ENCODE measurements at regions not wholly inside any gene's neighbourhood (a gene's known extent, or its start where the extent isn't known, plus 50 kb on each side); places are given as distances from the start of the nearest gene placed in this dataset.

- peak overlapping the region; percentile 84 for H3K27ac Mint-ChIP-seq (ENCODE audit: unreplicated experiment)
- Histone ChIP-seq H3K4me3 (ENCODE audit: low read depth, low read length) (peak overlapping the region; percentile 17), H3K4me1 (peaks cover 19% of the 10 kb centered on the region), H3K27me3 (replicated peaks; ENCODE audit: control insufficient read depth, insufficient read depth, low read length) (no peaks in the 10 kb centered on the region), H3K36me3 (ENCODE audit: control insufficient read depth, insufficient read depth, low read length) (no peaks in the 10 kb centered on the region), H3K9me3 (no peaks in the 10 kb centered on the region)
- TSS peak; percentile 89 for BruUV-seq (replicated peaks)
- ChIA-PET POLR2A (interaction anchor here (0.7 to 1.3 kb wide), 3 partner anchors 95 to 227 kb away, joined by 4 to 19 read pairs (median 17); partner anchors contain the start of gene RPS6KA3), CTCF (interaction anchor here (0.6 to 1.3 kb wide), 4 partner anchors 45 to 110 kb away, joined by 5 to 7 read pairs (median 6); no protein-coding TSS in a partner anchor)
- H3K9me3 Mint-ChIP-seq (ENCODE audit: unreplicated experiment), result no peaks in the 10 kb centered on the region
- peak; percentile 50 to 67 for DNase-seq
- intact Hi-C loops (cut with micrococcal nuclease; ENCODE audit: unreplicated experiment), result loop anchor here (1.0 to 5.0 kb wide), 6 partner anchors 20 to 116 kb away; no protein-coding TSS in a partner anchor
- H3K4me1 Mint-ChIP-seq (ENCODE audit: low read depth, unreplicated experiment), result peaks cover 26% of the 10 kb centered on the region
- H3K4me3 Mint-ChIP-seq (ENCODE audit: unreplicated experiment), result peak overlapping the region; percentile 75
- TF ChIP-seq CTCF (IDR thresholded peaks at IDR 0.05; ENCODE audit: insufficient read depth in 1 of 2, low read depth in 1 of 2, low read length in 1 of 2, severe bottlenecking in 1 of 2, unreplicated experiment in 1 of 2), result no peak
- peaks cover 4% of the 10 kb centered on the region for H3K36me3 Mint-ChIP-seq (ENCODE audit: insufficient read depth, unreplicated experiment)
- H3K27me3 Mint-ChIP-seq (ENCODE audit: insufficient read depth, unreplicated experiment), result no peaks in the 10 kb centered on the region
Observed at GRCh38 chrX:20362268-20363267, 95.9 kb upstream of the RPS6KA3 start.

GRCh38 chrX:20361890-20362262 lies 95.2 kb upstream of the RPS6KA3 start:
- intact Hi-C loops (cut with micrococcal nuclease; ENCODE audit: unreplicated experiment), result loop anchor here (1.0 to 5.0 kb wide), 6 partner anchors 21 to 117 kb away; no protein-coding TSS in a partner anchor
- Mint-ChIP-seq H3K27ac (ENCODE audit: unreplicated experiment) (peak overlapping the region; percentile 84), H3K27me3 (ENCODE audit: insufficient read depth, unreplicated experiment) (no peaks in the 10 kb centered on the region), H3K9me3 (ENCODE audit: unreplicated experiment) (no peaks in the 10 kb centered on the region), H3K4me3 (ENCODE audit: unreplicated experiment) (peak overlapping the region; percentile 75), H3K36me3 (ENCODE audit: insufficient read depth, unreplicated experiment) (peaks cover 4% of the 10 kb centered on the region), H3K4me1 (ENCODE audit: low read depth, unreplicated experiment) (peaks cover 26% of the 10 kb centered on the region)
- no peaks in the 10 kb centered on the region for H3K36me3 ChIP-seq (ENCODE audit: control insufficient read depth, insufficient read depth, low read length)
- no peaks in the 10 kb centered on the region for H3K27me3 ChIP-seq (replicated peaks; ENCODE audit: control insufficient read depth, insufficient read depth, low read length)
- DNase-seq, result peak; percentile 55 to 77
- CTCF ChIA-PET, result interaction anchor here (0.6 to 1.3 kb wide), 4 partner anchors 45 to 109 kb away, joined by 5 to 7 read pairs (median 6); no protein-coding TSS in a partner anchor
- H3K4me1 ChIP-seq, result peaks cover 19% of the 10 kb centered on the region
- BruUV-seq (replicated peaks), result no TSS peak
- no peak for TF ChIP-seq CTCF (IDR thresholded peaks at IDR 0.05; ENCODE audit: insufficient read depth in 1 of 2, low read depth in 1 of 2, low read length in 1 of 2, severe bottlenecking in 1 of 2, unreplicated experiment in 1 of 2)
- H3K4me3 ChIP-seq (ENCODE audit: low read depth, low read length), result no peak overlapping the region; the same call in 1 of the 2 replicates
- no peaks in the 10 kb centered on the region for H3K9me3 ChIP-seq
- POLR2A ChIA-PET, result interaction anchor here (0.7 to 1.3 kb wide), 3 partner anchors 94 to 226 kb away, joined by 4 to 19 read pairs (median 17); partner anchors contain the start of gene RPS6KA3
